K562 (cell line): ENCODE measurements at regions not wholly inside any gene's neighbourhood (a gene's known extent, or its start where the extent isn't known, plus 50 kb on each side); places are given as distances from the start of the nearest gene placed in this dataset.

Experiments
- CBFA2T3 ChIP-seq: fragments of 450-650 bp; IDR thresholded peaks from 2 replicates; pipeline ENCODE4 v1.6.1; 2017
- CXXC5 ChIP-seq: fragments of 250-450 bp; sonication (Bioruptor Pico); IDR thresholded peaks from 2 replicates; pipeline ENCODE4 v1.8.0; 2022; ENCODE audit warnings: inconsistent platforms, mild to moderate bottlenecking, moderate library complexity
- GABPB2 ChIP-seq: fragments of 250-450 bp; sonication (Bioruptor Pico); conservative IDR thresholded peaks from 2 replicates; pipeline ENCODE4 v1.5.1; 2021; ENCODE audit warnings: mild to moderate bottlenecking
- GTF2A2 ChIP-seq: IDR thresholded peaks from 2 replicates; pipeline ENCODE4 v1.6.1; 2016; ENCODE audit warnings: mild to moderate bottlenecking, missing genetic modification characterization, missing compliant biosample characterization
- MCM7 ChIP-seq, 2 experiments: fragments of 450-650 bp; IDR thresholded peaks; 2 replicates each; pipeline ENCODE4 v1.6.1; 2016 to 2018
- MEIS2 ChIP-seq: fragments of 450-650 bp; IDR thresholded peaks from 2 replicates; pipeline ENCODE4 v1.6.1; 2014; ENCODE audit warnings: mild to moderate bottlenecking; ENCODE audit not compliant: partially characterized antibody
- RBM34 ChIP-seq: fragments of 200-400 bp; formaldehyde crosslinking; IDR thresholded peaks from 2 replicates; pipeline ENCODE4 v1.6.1; 2018; ENCODE audit warnings: low read length, borderline replicate concordance; ENCODE audit not compliant: insufficient read depth
- SNAPC5 ChIP-seq: fragments of 250-450 bp; sonication (Bioruptor Pico); IDR thresholded peaks from 2 replicates; pipeline ENCODE4 v1.8.0; 2021; ENCODE audit warnings: moderate library complexity, mild to moderate bottlenecking, inconsistent platforms
- XRCC5 ChIP-seq: fragments of 200-400 bp; formaldehyde crosslinking; IDR thresholded peaks from 2 replicates; pipeline ENCODE4 v1.6.1; 2017; ENCODE audit warnings: low read depth, mild to moderate bottlenecking, low read length
- ZBTB12 ChIP-seq: fragments of 250-450 bp; sonication (Bioruptor Pico); IDR thresholded peaks from 2 replicates; pipeline ENCODE4 v1.4.0; 2020
- ZBTB40 ChIP-seq, 2 experiments: fragments of 450-650 bp in 1 of 2; sonication (generic) in 1 of 2; formaldehyde crosslinking in 1 of 2; IDR thresholded peaks; 2 replicates each; pipeline versions ENCODE4 v1.7.1 to v1.9.0; 2016 to 2022; ENCODE audit warnings: inconsistent platforms in 1 of 2, mild to moderate bottlenecking in 1 of 2, missing genetic modification reagents in 1 of 2
- ZEB2 ChIP-seq: fragments of 450-650 bp; IDR thresholded peaks from 2 replicates; pipeline ENCODE4 v1.6.1; 2016
- ZNF780A ChIP-seq: fragments of 250-450 bp; sonication (Bioruptor Pico); IDR thresholded peaks from 2 replicates; pipeline ENCODE4 v1.5.0; 2021; ENCODE audit warnings: mild to moderate bottlenecking
- TF ChIP-seq, protein P1 (sequence below): fragments of 250-450 bp; sonication (Bioruptor Pico); IDR thresholded peaks from 2 replicates; pipeline ENCODE4 v1.4.0; 2020; ENCODE audit warnings: mild to moderate bottlenecking, moderate library complexity, borderline replicate concordance

DNA sequence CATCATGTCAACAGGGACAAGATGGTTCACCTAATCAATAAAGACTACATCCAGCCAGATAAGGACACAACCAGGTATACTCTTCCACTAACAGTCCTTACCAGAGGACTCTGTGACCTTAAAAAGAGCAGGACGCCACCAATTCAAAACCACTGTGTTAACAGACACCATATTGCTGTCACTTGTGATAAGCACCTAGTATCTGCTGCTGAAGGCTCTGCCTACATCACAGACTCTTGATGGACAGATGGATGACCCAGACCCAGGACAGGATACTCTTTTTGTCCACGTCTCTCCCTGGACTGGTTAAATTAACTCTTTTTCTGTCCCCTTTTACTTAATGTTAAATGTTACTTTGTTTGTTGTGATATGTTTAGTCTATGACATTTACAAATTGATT is 586.2 kb upstream of the AGA start (continued):
- TF ChIP-seq, protein P1, sequence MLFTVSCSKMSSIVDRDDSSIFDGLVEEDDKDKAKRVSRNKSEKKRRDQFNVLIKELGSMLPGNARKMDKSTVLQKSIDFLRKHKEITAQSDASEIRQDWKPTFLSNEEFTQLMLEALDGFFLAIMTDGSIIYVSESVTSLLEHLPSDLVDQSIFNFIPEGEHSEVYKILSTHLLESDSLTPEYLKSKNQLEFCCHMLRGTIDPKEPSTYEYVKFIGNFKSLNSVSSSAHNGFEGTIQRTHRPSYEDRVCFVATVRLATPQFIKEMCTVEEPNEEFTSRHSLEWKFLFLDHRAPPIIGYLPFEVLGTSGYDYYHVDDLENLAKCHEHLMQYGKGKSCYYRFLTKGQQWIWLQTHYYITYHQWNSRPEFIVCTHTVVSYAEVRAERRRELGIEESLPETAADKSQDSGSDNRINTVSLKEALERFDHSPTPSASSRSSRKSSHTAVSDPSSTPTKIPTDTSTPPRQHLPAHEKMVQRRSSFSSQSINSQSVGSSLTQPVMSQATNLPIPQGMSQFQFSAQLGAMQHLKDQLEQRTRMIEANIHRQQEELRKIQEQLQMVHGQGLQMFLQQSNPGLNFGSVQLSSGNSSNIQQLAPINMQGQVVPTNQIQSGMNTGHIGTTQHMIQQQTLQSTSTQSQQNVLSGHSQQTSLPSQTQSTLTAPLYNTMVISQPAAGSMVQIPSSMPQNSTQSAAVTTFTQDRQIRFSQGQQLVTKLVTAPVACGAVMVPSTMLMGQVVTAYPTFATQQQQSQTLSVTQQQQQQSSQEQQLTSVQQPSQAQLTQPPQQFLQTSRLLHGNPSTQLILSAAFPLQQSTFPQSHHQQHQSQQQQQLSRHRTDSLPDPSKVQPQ (CRISPR knock-in tag): no peak
- no peak for TF ChIP-seq GTF2A2 (tag)
- peak; percentile 70 for TF ChIP-seq CBFA2T3
- no peak for TF ChIP-seq MCM7 (IDR thresholded peaks at IDR 0.05)
- peak; percentile 45 for TF ChIP-seq CXXC5
- no peak for TF ChIP-seq GABPB2 (CRISPR knock-in tag)
- TF ChIP-seq RBM34: no peak
- TF ChIP-seq ZNF780A (CRISPR knock-in tag): no peak
- TF ChIP-seq SNAPC5 (CRISPR knock-in tag): no peak
- TF ChIP-seq MEIS2: peak; percentile 52
- no peak for TF ChIP-seq ZBTB40 (IDR thresholded peaks at IDR 0.05)
- no peak for TF ChIP-seq ZBTB40 (CRISPR knock-in tag; IDR thresholded peaks at IDR 0.05)
- TF ChIP-seq ZBTB12 (CRISPR knock-in tag): no peak
- no peak for TF ChIP-seq XRCC5
- no peak for TF ChIP-seq ZEB2
